ENCODE measurements at regions not wholly inside any gene's neighbourhood (a gene's known extent, or its start where the extent isn't known, plus 50 kb on each side); places are given as distances from the start of the nearest gene placed in this dataset.

- DNase-seq, result no peak
- Histone ChIP-seq H3K9me3 (ENCODE audit: control insufficient read depth in 1 of 2, low read length in 2 of 2) (no peaks in the 10 kb centered on the region), H3K36me3 (ENCODE audit: insufficient read depth, low read length) (no peaks in the 10 kb centered on the region), H3K4me1 (ENCODE audit: insufficient read depth, low read length) (no peaks in the 10 kb centered on the region), H3K27ac (ENCODE audit: low read depth, low read length) (no peak overlapping the region), H3K27me3 (ENCODE audit: insufficient read depth, low read length) (no peaks in the 10 kb centered on the region), H3K4me3 (ENCODE audit: low read length in 2 of 2) (no peak overlapping the region)
- Mint-ChIP-seq H3K9me3 (peaks cover 0 to 12% (median 0%) of the 10 kb centered on the region in 8 donors), H3K36me3 (no peaks in the 10 kb centered on the region), H3K4me3 (no peak overlapping the region), H3K27ac (no peak overlapping the region), H3K27me3 (peaks cover 3 to 17% of the 10 kb centered on the region in 2 donors), H3K4me1 (no peaks in the 10 kb centered on the region)
- ChIA-PET POLR2A (ENCODE audit: partially characterized antibody) (no interaction called here), CTCF (ENCODE audit: partially characterized antibody) (no interaction called here)
- intact Hi-C loops (cut with micrococcal nuclease), result no loop called here
Measured at GRCh38 chr20:48385527-48385926, 442.3 kb downstream of the PREX1 start.

DNA sequence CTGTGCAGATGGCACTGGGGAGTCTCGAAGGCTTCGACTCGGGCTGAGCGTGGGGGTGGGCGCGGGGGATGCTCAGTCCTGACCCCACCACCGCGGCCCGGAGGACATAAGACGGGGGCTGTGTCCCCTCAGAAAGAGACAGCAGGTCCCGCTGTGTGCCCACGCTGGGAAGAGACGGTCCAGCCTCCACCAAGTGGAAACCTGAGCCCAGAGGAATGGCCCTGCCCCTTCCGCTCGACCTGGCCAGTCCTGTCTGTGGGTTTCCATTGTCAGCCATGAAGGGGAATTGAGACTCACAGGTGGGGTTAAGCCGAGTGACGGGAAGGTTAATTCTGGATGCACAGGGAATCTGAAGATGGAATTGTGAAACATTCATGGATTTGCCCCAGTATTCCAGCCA, 442.7 kb downstream of the PREX1 start:
- no peaks in the 10 kb centered on the region for H3K4me1 ChIP-seq (ENCODE audit: insufficient read depth, low read length)
- no peak overlapping the region for H3K4me3 ChIP-seq (ENCODE audit: low read length in 2 of 2)
- Mint-ChIP-seq H3K4me3 (no peak overlapping the region), H3K4me1 (no peaks in the 10 kb centered on the region), H3K36me3 (no peaks in the 10 kb centered on the region), H3K9me3 (peaks cover 0 to 8% (median 0%) of the 10 kb centered on the region in 8 donors), H3K27me3 (peaks cover 3 to 18% of the 10 kb centered on the region in 2 donors), H3K27ac (no peak overlapping the region)
- no peak for DNase-seq
- H3K27ac ChIP-seq (ENCODE audit: low read depth, low read length), result no peak overlapping the region
- CTCF ChIA-PET (ENCODE audit: partially characterized antibody), result no interaction called here
- intact Hi-C loops (cut with micrococcal nuclease), result no loop called here
- POLR2A ChIA-PET (ENCODE audit: partially characterized antibody), result no interaction called here
- H3K36me3 ChIP-seq (ENCODE audit: insufficient read depth, low read length), result no peaks in the 10 kb centered on the region
- no peaks in the 10 kb centered on the region for H3K9me3 ChIP-seq (ENCODE audit: control insufficient read depth in 1 of 2, low read length in 2 of 2)
- no peaks in the 10 kb centered on the region for H3K27me3 ChIP-seq (ENCODE audit: insufficient read depth, low read length)

- Mint-ChIP-seq H3K4me3 (no peak overlapping the region), H3K9me3 (peaks cover 0 to 6% (median 0%) of the 10 kb centered on the region in 8 donors), H3K27ac (no peak overlapping the region), H3K4me1 (no peaks in the 10 kb centered on the region), H3K27me3 (peaks cover 3 to 18% of the 10 kb centered on the region in 2 donors), H3K36me3 (no peaks in the 10 kb centered on the region)
- CTCF ChIA-PET (ENCODE audit: partially characterized antibody), result no interaction called here
- Histone ChIP-seq H3K27ac (ENCODE audit: low read depth, low read length) (no peak overlapping the region), H3K4me1 (ENCODE audit: insufficient read depth, low read length) (no peaks in the 10 kb centered on the region), H3K9me3 (ENCODE audit: control insufficient read depth in 1 of 2, low read length in 2 of 2) (no peaks in the 10 kb centered on the region), H3K4me3 (ENCODE audit: low read length in 2 of 2) (no peak overlapping the region), H3K36me3 (ENCODE audit: insufficient read depth, low read length) (no peaks in the 10 kb centered on the region), H3K27me3 (ENCODE audit: insufficient read depth, low read length) (no peaks in the 10 kb centered on the region)
- POLR2A ChIA-PET (ENCODE audit: partially characterized antibody), result no interaction called here
- intact Hi-C loops (cut with micrococcal nuclease), result no loop called here
- no peak for DNase-seq
Measured at GRCh38 chr20:48384147-48384818, 443.5 kb downstream of the PREX1 start.

GRCh38 chr20:48383252-48383651, 444.5 kb downstream of the PREX1 start:
- no peak overlapping the region for H3K27ac Mint-ChIP-seq
- Histone ChIP-seq H3K9me3 (ENCODE audit: control insufficient read depth in 1 of 2, low read length in 2 of 2) (no peaks in the 10 kb centered on the region), H3K27ac (ENCODE audit: low read depth, low read length) (no peak overlapping the region), H3K27me3 (ENCODE audit: insufficient read depth, low read length) (no peaks in the 10 kb centered on the region), H3K4me1 (ENCODE audit: insufficient read depth, low read length) (no peaks in the 10 kb centered on the region), H3K4me3 (ENCODE audit: low read length in 2 of 2) (no peak overlapping the region), H3K36me3 (ENCODE audit: insufficient read depth, low read length) (no peaks in the 10 kb centered on the region)
- no peaks in the 10 kb centered on the region for H3K36me3 Mint-ChIP-seq
- H3K4me1 Mint-ChIP-seq, result no peaks in the 10 kb centered on the region
- no peak for DNase-seq
- H3K9me3 Mint-ChIP-seq, result peaks cover 0 to 4% (median 0%) of the 10 kb centered on the region in 8 donors
- H3K4me3 Mint-ChIP-seq, result no peak overlapping the region
- H3K27me3 Mint-ChIP-seq, result peaks cover 10 to 19% of the 10 kb centered on the region in 2 donors
- ChIA-PET CTCF (ENCODE audit: partially characterized antibody) (no interaction called here), POLR2A (ENCODE audit: partially characterized antibody) (no interaction called here)
- intact Hi-C loops (cut with micrococcal nuclease), result no loop called here

DNA sequence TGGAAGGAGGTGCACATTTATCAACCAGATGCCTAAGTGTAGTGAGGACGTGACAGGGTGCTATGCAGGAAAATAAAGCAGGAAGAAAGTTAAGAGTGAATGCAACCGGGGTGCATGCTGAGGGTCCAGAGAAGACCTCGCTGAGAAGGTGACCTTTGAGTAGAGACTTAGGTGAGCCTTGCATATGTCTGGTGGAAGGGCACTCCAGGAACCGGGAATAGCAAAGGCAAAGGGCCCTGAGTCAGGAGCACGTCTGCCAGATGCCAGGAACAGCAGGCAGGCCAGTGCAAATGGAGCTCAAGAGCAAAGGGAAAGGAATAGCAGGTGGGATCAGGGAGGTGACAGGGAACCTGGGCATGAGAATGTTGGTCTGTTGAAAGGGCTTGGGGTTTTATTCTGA, 445.5 kb downstream of the PREX1 start:
- no peak for DNase-seq
- intact Hi-C loops (cut with micrococcal nuclease), result no loop called here
- Mint-ChIP-seq H3K36me3 (no peaks in the 10 kb centered on the region), H3K27me3 (peaks cover 12 to 21% of the 10 kb centered on the region in 2 donors), H3K4me3 (no peak overlapping the region), H3K4me1 (no peaks in the 10 kb centered on the region), H3K9me3 (peaks cover 0 to 2% (median 0%) of the 10 kb centered on the region in 8 donors), H3K27ac (no peak overlapping the region)
- no peak overlapping the region for H3K4me3 ChIP-seq (ENCODE audit: low read length in 2 of 2)
- POLR2A ChIA-PET (ENCODE audit: partially characterized antibody), result no interaction called here
- H3K4me1 ChIP-seq (ENCODE audit: insufficient read depth, low read length), result no peaks in the 10 kb centered on the region
- CTCF ChIA-PET (ENCODE audit: partially characterized antibody), result no interaction called here
- no peaks in the 10 kb centered on the region for H3K9me3 ChIP-seq (ENCODE audit: control insufficient read depth in 1 of 2, low read length in 2 of 2)
- no peaks in the 10 kb centered on the region for H3K36me3 ChIP-seq (ENCODE audit: insufficient read depth, low read length)
- H3K27me3 ChIP-seq (ENCODE audit: insufficient read depth, low read length), result no peaks in the 10 kb centered on the region
- H3K27ac ChIP-seq (ENCODE audit: low read depth, low read length), result no peak overlapping the region

DNA sequence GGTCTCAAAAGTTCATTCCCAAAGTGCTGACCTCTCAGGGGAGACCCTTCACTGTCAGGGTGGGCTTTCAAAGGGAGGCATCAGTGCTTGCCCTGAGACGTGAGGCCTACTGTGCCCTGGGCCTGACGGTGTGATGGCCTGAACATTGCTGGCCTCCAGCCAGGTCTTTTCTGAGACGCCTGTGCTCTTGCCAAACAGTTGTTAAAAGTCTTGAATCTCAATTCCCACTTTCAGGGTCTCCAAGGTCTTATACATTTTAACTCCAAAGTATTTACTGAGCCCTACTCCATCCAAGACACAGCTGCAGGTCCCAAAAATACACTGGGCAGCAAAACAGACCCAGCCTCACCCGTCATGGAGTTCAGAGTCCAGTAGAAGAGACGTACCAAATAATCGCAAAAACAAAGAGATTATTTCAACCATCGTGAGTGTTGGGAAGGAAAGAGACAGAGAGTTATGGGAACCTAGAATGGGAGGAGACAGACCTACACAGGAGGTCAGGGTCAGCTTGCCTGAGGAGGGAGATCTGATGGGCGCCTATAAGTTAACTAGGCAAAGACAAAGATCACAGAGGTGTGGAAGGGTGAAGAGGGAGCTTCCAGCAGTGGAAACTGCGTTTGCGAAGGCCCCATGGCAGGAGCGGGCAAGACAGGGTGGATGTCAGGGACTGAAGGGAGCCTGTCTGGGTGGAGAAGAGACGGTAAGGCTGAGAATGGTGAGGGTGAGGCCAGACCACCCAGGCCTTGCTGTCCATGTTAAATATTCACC, 446.3 kb downstream of the PREX1 start:
- H3K27ac Mint-ChIP-seq, result no peak overlapping the region
- Histone ChIP-seq H3K9me3 (ENCODE audit: control insufficient read depth in 1 of 2, low read length in 2 of 2) (no peaks in the 10 kb centered on the region), H3K27me3 (ENCODE audit: insufficient read depth, low read length) (no peaks in the 10 kb centered on the region), H3K4me1 (ENCODE audit: insufficient read depth, low read length) (no peaks in the 10 kb centered on the region), H3K36me3 (ENCODE audit: insufficient read depth, low read length) (no peaks in the 10 kb centered on the region), H3K27ac (ENCODE audit: low read depth, low read length) (no peak overlapping the region), H3K4me3 (ENCODE audit: low read length in 2 of 2) (no peak overlapping the region)
- no peaks in the 10 kb centered on the region for H3K36me3 Mint-ChIP-seq
- no peak overlapping the region for H3K4me3 Mint-ChIP-seq
- no peaks in the 10 kb centered on the region for H3K4me1 Mint-ChIP-seq
- peaks cover 0 to 2% (median 0%) of the 10 kb centered on the region in 8 donors for H3K9me3 Mint-ChIP-seq
- no peak for DNase-seq
- intact Hi-C loops (cut with micrococcal nuclease), result no loop called here
- POLR2A ChIA-PET (ENCODE audit: partially characterized antibody), result no interaction called here
- CTCF ChIA-PET (ENCODE audit: partially characterized antibody), result no interaction called here
- peaks cover 10 to 23% of the 10 kb centered on the region in 2 donors for H3K27me3 Mint-ChIP-seq

DNA sequence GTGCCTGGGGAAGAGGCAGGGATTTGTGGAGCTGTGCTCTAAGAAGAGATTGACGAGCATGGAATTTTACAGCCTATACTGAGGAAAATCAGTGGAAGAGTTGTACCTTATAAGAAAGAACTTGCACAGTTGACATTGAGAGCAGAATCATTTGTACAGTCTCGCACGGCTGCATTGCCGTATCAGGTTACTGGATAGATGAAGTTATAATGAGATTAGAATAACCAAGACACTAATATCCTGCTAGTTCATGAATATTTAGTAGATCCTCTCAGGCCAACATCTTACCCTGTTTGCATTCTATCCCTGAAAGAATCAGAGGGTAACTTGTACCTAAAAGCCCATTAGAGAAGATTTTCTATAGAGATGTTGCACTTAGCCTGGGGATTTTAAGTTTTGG, 447.1 kb downstream of the PREX1 start:
- ChIA-PET POLR2A (ENCODE audit: partially characterized antibody) (no interaction called here), CTCF (ENCODE audit: partially characterized antibody) (no interaction called here)
- no peak for DNase-seq
- Histone ChIP-seq H3K36me3 (ENCODE audit: insufficient read depth, low read length) (no peaks in the 10 kb centered on the region), H3K27ac (ENCODE audit: low read depth, low read length) (no peak overlapping the region), H3K27me3 (ENCODE audit: insufficient read depth, low read length) (no peaks in the 10 kb centered on the region), H3K4me1 (ENCODE audit: insufficient read depth, low read length) (no peaks in the 10 kb centered on the region), H3K9me3 (ENCODE audit: control insufficient read depth in 1 of 2, low read length in 2 of 2) (no peaks in the 10 kb centered on the region), H3K4me3 (ENCODE audit: low read length in 2 of 2) (no peak overlapping the region)
- H3K4me3 Mint-ChIP-seq, result no peak overlapping the region
- H3K36me3 Mint-ChIP-seq, result no peaks in the 10 kb centered on the region
- no peak overlapping the region for H3K27ac Mint-ChIP-seq
- H3K9me3 Mint-ChIP-seq, result peaks cover 0 to 2% (median 0%) of the 10 kb centered on the region in 8 donors
- peaks cover 10 to 24% of the 10 kb centered on the region in 2 donors for H3K27me3 Mint-ChIP-seq
- intact Hi-C loops (cut with micrococcal nuclease), result no loop called here
- H3K4me1 Mint-ChIP-seq, result no peaks in the 10 kb centered on the region
